ENCODE measurements at regions not wholly inside any gene's neighbourhood (a gene's known extent, or its start where the extent isn't known, plus 50 kb on each side); places are given as distances from the start of the nearest gene placed in this dataset.

- Mint-ChIP-seq H3K4me3 (no peak overlapping the region), H3K4me1 (no peaks in the 10 kb centered on the region), H3K36me3 (no peaks in the 10 kb centered on the region), H3K9me3 (no peaks in the 10 kb centered on the region), H3K27me3 (no peaks in the 10 kb centered on the region), H3K27ac (no peak overlapping the region)
These were observed 50.3 kb downstream of the SHANK2 start for GRCh38 chr11:71201936-71202597.

- no peaks in the 10 kb centered on the region for H3K36me3 Mint-ChIP-seq
- no peak overlapping the region for H3K4me3 Mint-ChIP-seq
- no peak overlapping the region for H3K27ac Mint-ChIP-seq
- no peaks in the 10 kb centered on the region for H3K4me1 Mint-ChIP-seq
- H3K9me3 Mint-ChIP-seq: no peaks in the 10 kb centered on the region
- H3K27me3 Mint-ChIP-seq: no peaks in the 10 kb centered on the region
These were observed 51.1 kb downstream of the SHANK2 start for GRCh38 chr11:71201231-71201630.

GRCh38 chr11:71200761-71201160 is 51.6 kb downstream of the SHANK2 start:
- no peaks in the 10 kb centered on the region for H3K4me1 Mint-ChIP-seq
- H3K27me3 Mint-ChIP-seq: no peaks in the 10 kb centered on the region
- no peak overlapping the region for H3K27ac Mint-ChIP-seq
- H3K9me3 Mint-ChIP-seq: no peaks in the 10 kb centered on the region
- no peaks in the 10 kb centered on the region for H3K36me3 Mint-ChIP-seq
- H3K4me3 Mint-ChIP-seq: no peak overlapping the region

GRCh38 chr11:71200172-71200716 is 52.1 kb downstream of the SHANK2 start:
- H3K27me3 Mint-ChIP-seq: no peaks in the 10 kb centered on the region
- H3K36me3 Mint-ChIP-seq: no peaks in the 10 kb centered on the region
- H3K27ac Mint-ChIP-seq: no peak overlapping the region
- no peak overlapping the region for H3K4me3 Mint-ChIP-seq
- H3K9me3 Mint-ChIP-seq: no peaks in the 10 kb centered on the region
- no peaks in the 10 kb centered on the region for H3K4me1 Mint-ChIP-seq

- no peaks in the 10 kb centered on the region for H3K9me3 Mint-ChIP-seq
- H3K27ac Mint-ChIP-seq: no peak overlapping the region
- no peaks in the 10 kb centered on the region for H3K27me3 Mint-ChIP-seq
- H3K36me3 Mint-ChIP-seq: no peaks in the 10 kb centered on the region
- no peaks in the 10 kb centered on the region for H3K4me1 Mint-ChIP-seq
- no peak overlapping the region for H3K4me3 Mint-ChIP-seq
These were observed 53.1 kb downstream of the SHANK2 start for GRCh38 chr11:71199226-71199820.

GRCh38 chr11:71198823-71199165 is 53.6 kb downstream of the SHANK2 start:
- Mint-ChIP-seq H3K4me1 (no peaks in the 10 kb centered on the region), H3K27me3 (no peaks in the 10 kb centered on the region), H3K36me3 (no peaks in the 10 kb centered on the region), H3K9me3 (no peaks in the 10 kb centered on the region), H3K27ac (no peak overlapping the region), H3K4me3 (no peak overlapping the region)

GRCh38 chr11:71198141-71198822 is 54.1 kb downstream of the SHANK2 start:
- H3K4me3 Mint-ChIP-seq: no peak overlapping the region
- no peaks in the 10 kb centered on the region for H3K4me1 Mint-ChIP-seq
- H3K36me3 Mint-ChIP-seq: no peaks in the 10 kb centered on the region
- no peaks in the 10 kb centered on the region for H3K9me3 Mint-ChIP-seq
- H3K27me3 Mint-ChIP-seq: no peaks in the 10 kb centered on the region
- no peak overlapping the region for H3K27ac Mint-ChIP-seq

- Mint-ChIP-seq H3K9me3 (no peaks in the 10 kb centered on the region), H3K4me1 (no peaks in the 10 kb centered on the region), H3K27me3 (no peaks in the 10 kb centered on the region), H3K36me3 (no peaks in the 10 kb centered on the region), H3K4me3 (no peak overlapping the region), H3K27ac (no peak overlapping the region)
These were observed 55.3 kb downstream of the SHANK2 start for GRCh38 chr11:71197096-71197495.

GRCh38 chr11:71194710-71195109 is 57.7 kb downstream of the SHANK2 start:
- Mint-ChIP-seq H3K4me1 (no peaks in the 10 kb centered on the region), H3K9me3 (no peaks in the 10 kb centered on the region), H3K4me3 (no peak overlapping the region), H3K27ac (no peak overlapping the region), H3K27me3 (no peaks in the 10 kb centered on the region), H3K36me3 (no peaks in the 10 kb centered on the region)

- no peaks in the 10 kb centered on the region for H3K9me3 Mint-ChIP-seq
- H3K4me3 Mint-ChIP-seq: no peak overlapping the region
- no peaks in the 10 kb centered on the region for H3K4me1 Mint-ChIP-seq
- H3K36me3 Mint-ChIP-seq: no peaks in the 10 kb centered on the region
- no peaks in the 10 kb centered on the region for H3K27me3 Mint-ChIP-seq
- H3K27ac Mint-ChIP-seq: no peak overlapping the region
These were observed 58.9 kb downstream of the SHANK2 start for GRCh38 chr11:71193431-71193830.

GRCh38 chr11:71192629-71193028 is 59.7 kb downstream of the SHANK2 start:
- no peaks in the 10 kb centered on the region for H3K9me3 Mint-ChIP-seq
- H3K27me3 Mint-ChIP-seq: no peaks in the 10 kb centered on the region
- H3K4me3 Mint-ChIP-seq: no peak overlapping the region
- no peaks in the 10 kb centered on the region for H3K4me1 Mint-ChIP-seq
- no peaks in the 10 kb centered on the region for H3K36me3 Mint-ChIP-seq
- no peak overlapping the region for H3K27ac Mint-ChIP-seq

GRCh38 chr11:71191201-71191600 is 61.2 kb downstream of the SHANK2 start:
- H3K9me3 Mint-ChIP-seq: no peaks in the 10 kb centered on the region
- no peaks in the 10 kb centered on the region for H3K36me3 Mint-ChIP-seq
- H3K4me1 Mint-ChIP-seq: no peaks in the 10 kb centered on the region
- H3K27me3 Mint-ChIP-seq: no peaks in the 10 kb centered on the region
- H3K4me3 Mint-ChIP-seq: no peak overlapping the region
- H3K27ac Mint-ChIP-seq: no peak overlapping the region

- no peaks in the 10 kb centered on the region for H3K4me1 Mint-ChIP-seq
- no peaks in the 10 kb centered on the region for H3K36me3 Mint-ChIP-seq
- H3K27me3 Mint-ChIP-seq: no peaks in the 10 kb centered on the region
- H3K9me3 Mint-ChIP-seq: no peaks in the 10 kb centered on the region
- no peak overlapping the region for H3K4me3 Mint-ChIP-seq
- no peak overlapping the region for H3K27ac Mint-ChIP-seq
These were observed 61.8 kb downstream of the SHANK2 start for GRCh38 chr11:71190551-71190950.

- Mint-ChIP-seq H3K27ac (no peak overlapping the region), H3K4me3 (no peak overlapping the region), H3K27me3 (no peaks in the 10 kb centered on the region), H3K4me1 (no peaks in the 10 kb centered on the region), H3K9me3 (no peaks in the 10 kb centered on the region), H3K36me3 (no peaks in the 10 kb centered on the region)
These were observed 62.5 kb downstream of the SHANK2 start for GRCh38 chr11:71189768-71190315.

GRCh38 chr11:71188886-71189767 is 63.2 kb downstream of the SHANK2 start:
- no peaks in the 10 kb centered on the region for H3K36me3 Mint-ChIP-seq
- no peaks in the 10 kb centered on the region for H3K9me3 Mint-ChIP-seq

More at GRCh38 chr11:71188886-71189767, 63.2 kb downstream of the SHANK2 start:
- Mint-ChIP-seq H3K4me3 (no peak overlapping the region), H3K4me1 (no peaks in the 10 kb centered on the region), H3K27me3 (no peaks in the 10 kb centered on the region), H3K27ac (no peak overlapping the region)

All from activated naive CD4-positive, alpha-beta T cell treated with anti-CD3 and anti-CD28 coated beads, Interleukin-2, amount 50 U/mL, for 24 hours (primary cell).